CD4-positive, alpha-beta memory T cell (primary cell): ENCODE measurements at regions not wholly inside any gene's neighbourhood (a gene's known extent, or its start where the extent isn't known, plus 50 kb on each side); places are given as distances from the start of the nearest gene placed in this dataset.

ENCODE experiments used
- CTCF ChIA-PET: fragments of 350-600 bp; sonication (Branson Sonifier 250); formaldehyde crosslinking; loops from one replicate; lab custom pipeline; 2021; ENCODE audit warnings: inconsistent platforms; ENCODE audit not compliant: partially characterized antibody; lab: Charles Lee
- POLR2A ChIA-PET: fragments of 350-600 bp; sonication (Branson Sonifier 250); formaldehyde crosslinking; loops from one replicate; lab custom pipeline; 2021; ENCODE audit not compliant: partially characterized antibody; lab: Charles Lee
- DNase-seq, 5 donors: peaks; one replicate each; pipeline versions ENCODE4 v3.0.0 to v3.0.0-alpha.2; 2020 to 2022; ENCODE audit warnings: mixed read lengths in 1 of 5
- H3K27ac ChIP-seq: one replicate; pipeline ENCODE4 v1.7.0; 2013; ENCODE audit warnings: low read depth, low read length
- H3K27me3 ChIP-seq: 2 replicates; pipeline ENCODE4 v1.7.0; 2013; ENCODE audit warnings: mild to moderate bottlenecking, low read length, moderate library complexity; ENCODE audit not compliant: insufficient read depth
- H3K36me3 ChIP-seq: 2 replicates; pipeline ENCODE4 v1.7.0; 2013; ENCODE audit warnings: mild to moderate bottlenecking, low read length, moderate library complexity; ENCODE audit not compliant: insufficient read depth
- H3K4me1 ChIP-seq: 2 replicates; pipeline ENCODE4 v1.7.0; 2013; ENCODE audit warnings: mild to moderate bottlenecking, low read length, moderate library complexity; ENCODE audit not compliant: insufficient read depth
- H3K4me3 ChIP-seq, 2 donors: one replicate each; pipeline ENCODE4 v1.7.0; 2013; ENCODE audit warnings: low read length in 2 of 2, mild to moderate bottlenecking in 1 of 2
- H3K9me3 ChIP-seq, 2 donors: one replicate each; pipeline ENCODE4 v1.7.0; 2013; ENCODE audit warnings: low read length in 2 of 2, control low read depth in 1 of 2; ENCODE audit not compliant: control insufficient read depth in 1 of 2
- H3K27ac Mint-ChIP-seq, 7 donors: one replicate each; pipeline ENCODE4 v1.8.0; 2020 to 2021; ENCODE audit warnings: mixed read lengths in 7 of 7, mild to moderate bottlenecking in 6 of 7, inconsistent platforms in 3 of 7, moderate library complexity in 3 of 7
- H3K27me3 Mint-ChIP-seq, 2 donors: one replicate each; pipeline ENCODE4 v1.8.0; 2020 to 2021; ENCODE audit warnings: mixed read lengths in 2 of 2
- H3K36me3 Mint-ChIP-seq, 2 donors: one replicate each; pipeline ENCODE4 v1.8.0; 2020 to 2021; ENCODE audit warnings: mixed read lengths in 2 of 2, inconsistent platforms in 1 of 2, mild to moderate bottlenecking in 1 of 2
- H3K4me1 Mint-ChIP-seq, 4 donors: one replicate each; pipeline ENCODE4 v1.8.0; 2020 to 2021; ENCODE audit warnings: mixed read lengths in 4 of 4, mild to moderate bottlenecking in 1 of 4
- H3K4me3 Mint-ChIP-seq, 8 donors: one replicate each; pipeline ENCODE4 v1.8.0; 2020 to 2021; ENCODE audit warnings: mixed read lengths in 8 of 8, mild to moderate bottlenecking in 7 of 8, moderate library complexity in 6 of 8, inconsistent platforms in 3 of 8
- H3K9me3 Mint-ChIP-seq, 8 donors: one replicate each; pipeline ENCODE4 v1.8.0; 2020 to 2021; ENCODE audit warnings: mixed read lengths in 8 of 8, mild to moderate bottlenecking in 5 of 8, inconsistent platforms in 3 of 8, moderate library complexity in 1 of 8
- intact Hi-C: fragments of 100-400 bp; cut with micrococcal nuclease; formaldehyde crosslinking; loops from one replicate; pipeline ENCODE4 v1.15.1; 2023

DNA sequence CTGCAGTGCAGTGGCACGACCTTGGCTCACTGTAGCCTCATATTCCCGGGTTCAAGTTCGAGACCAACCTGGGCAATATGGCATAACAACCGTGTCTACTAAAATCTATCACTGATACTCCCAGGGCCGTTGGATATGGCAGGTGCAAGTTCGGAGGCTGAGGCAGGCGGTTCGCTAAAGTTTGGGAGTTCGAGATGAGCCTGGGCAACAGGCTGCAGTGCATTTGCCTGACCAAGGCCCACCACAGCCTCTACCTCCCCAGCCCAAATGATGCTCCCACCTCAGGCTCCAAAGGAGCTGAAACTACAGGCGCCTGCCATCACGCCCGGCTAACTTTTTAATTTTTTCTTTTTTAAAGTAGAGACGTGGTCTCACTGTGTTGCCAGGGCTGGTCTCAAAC, 177.1 kb upstream of the ALG10B start:
- no peaks in the 10 kb centered on the region for H3K9me3 Mint-ChIP-seq
- H3K9me3 ChIP-seq, result no peaks in the 10 kb centered on the region
- H3K36me3 Mint-ChIP-seq, result no peaks in the 10 kb centered on the region
- H3K36me3 ChIP-seq, result no peaks in the 10 kb centered on the region
- no peak for DNase-seq
- peaks cover 5% of the 10 kb centered on the region for H3K4me1 ChIP-seq
- ChIA-PET POLR2A (no interaction called here), CTCF (interaction anchor here (0.9 to 1.4 kb wide), 2 partner anchors 13 to 176 kb away, joined by 4 to 14 read pairs; partner anchors contain the start of gene ALG10B)
- H3K4me3 Mint-ChIP-seq, result peak overlapping the region in 1 of 8 donors; percentile 39
- no peaks in the 10 kb centered on the region for H3K27me3 ChIP-seq
- H3K27ac ChIP-seq, result no peak overlapping the region
- no peak overlapping the region for H3K27ac Mint-ChIP-seq
- H3K4me1 Mint-ChIP-seq, result peaks cover 5 to 14% (median 8%) of the 10 kb centered on the region in 4 donors
- H3K4me3 ChIP-seq, result no peak overlapping the region
- intact Hi-C loops, result no loop called here
- peaks cover 4 to 8% of the 10 kb centered on the region in 2 donors for H3K27me3 Mint-ChIP-seq

- Mint-ChIP-seq H3K27ac (no peak overlapping the region), H3K4me1 (peaks cover 5 to 14% (median 8%) of the 10 kb centered on the region in 4 donors), H3K4me3 (peak overlapping the region in 1 of 8 donors; percentile 8), H3K9me3 (no peaks in the 10 kb centered on the region), H3K36me3 (no peaks in the 10 kb centered on the region), H3K27me3 (peaks cover 4 to 5% of the 10 kb centered on the region in 2 donors)
- ChIA-PET POLR2A (no interaction called here), CTCF (interaction anchor here (2.7 kb wide), 1 partner anchor 175 kb away, joined by 12 read pairs; the partner anchor contains the start of gene ALG10B)
- Histone ChIP-seq H3K36me3 (no peaks in the 10 kb centered on the region), H3K9me3 (no peaks in the 10 kb centered on the region), H3K4me1 (peaks cover 5% of the 10 kb centered on the region), H3K27ac (no peak overlapping the region), H3K4me3 (no peak overlapping the region), H3K27me3 (no peaks in the 10 kb centered on the region)
- intact Hi-C loops, result no loop called here
- no peak for DNase-seq
These were observed 175.3 kb upstream of the ALG10B start for GRCh38 chr12:38141239-38141638.

DNA sequence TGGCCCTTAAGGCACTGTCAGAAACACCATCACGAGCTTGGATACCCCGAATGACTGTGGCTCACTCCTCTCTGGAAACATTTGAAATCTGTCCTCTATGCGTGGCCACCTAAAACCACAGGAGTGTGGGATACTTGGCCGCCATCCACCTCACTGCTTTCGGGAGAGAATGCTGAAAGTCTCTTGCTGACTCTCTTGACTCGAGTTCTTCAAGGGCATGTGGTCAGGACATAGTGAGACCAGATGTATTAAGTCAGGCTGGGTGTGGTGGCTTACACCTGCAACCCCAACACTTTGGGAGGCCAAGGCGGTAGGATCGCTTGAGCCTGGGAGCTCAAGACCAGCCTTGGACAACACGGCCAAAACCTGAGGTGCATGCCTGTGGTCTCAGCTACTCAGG, 174.7 kb upstream of the ALG10B start:
- H3K36me3 ChIP-seq, result no peaks in the 10 kb centered on the region
- Mint-ChIP-seq H3K36me3 (no peaks in the 10 kb centered on the region), H3K9me3 (peaks cover 0 to 3% (median 0%) of the 10 kb centered on the region in 8 donors), H3K4me1 (peaks cover 5 to 14% (median 8%) of the 10 kb centered on the region in 4 donors), H3K27ac (peak overlapping the region in 1 of 7 donors; percentile 64), H3K27me3 (peaks cover 4 to 5% of the 10 kb centered on the region in 2 donors), H3K4me3 (no peak overlapping the region)
- DNase-seq, result no peak
- CTCF ChIA-PET, result interaction anchor here (1.0 to 2.7 kb wide), 3 partner anchors 19 to 765 kb away, joined by 3 to 12 read pairs (median 4); partner anchors contain the start of gene ALG10B
- H3K27ac ChIP-seq, result no peak overlapping the region
- POLR2A ChIA-PET, result no interaction called here
- intact Hi-C loops, result no loop called here
- no peaks in the 10 kb centered on the region for H3K27me3 ChIP-seq
- no peaks in the 10 kb centered on the region for H3K9me3 ChIP-seq
- H3K4me1 ChIP-seq, result peaks cover 5% of the 10 kb centered on the region
- H3K4me3 ChIP-seq, result no peak overlapping the region

GRCh38 chr12:38142974-38143373, 173.6 kb upstream of the ALG10B start:
- Histone ChIP-seq H3K4me3 (no peak overlapping the region), H3K27ac (no peak overlapping the region), H3K36me3 (no peaks in the 10 kb centered on the region), H3K27me3 (no peaks in the 10 kb centered on the region), H3K4me1 (peaks cover 5% of the 10 kb centered on the region), H3K9me3 (peaks cover 0 to 4% of the 10 kb centered on the region in 2 donors)
- intact Hi-C loops, result no loop called here
- Mint-ChIP-seq H3K4me1 (peaks cover 5 to 11% (median 8%) of the 10 kb centered on the region in 4 donors), H3K9me3 (peaks cover 0 to 14% (median 5%) of the 10 kb centered on the region in 8 donors), H3K27ac (no peak overlapping the region), H3K4me3 (no peak overlapping the region), H3K27me3 (peaks cover 0 to 4% of the 10 kb centered on the region in 2 donors), H3K36me3 (no peaks in the 10 kb centered on the region)
- POLR2A ChIA-PET, result no interaction called here
- no peak for DNase-seq
- CTCF ChIA-PET, result interaction anchor here (1.0 to 2.7 kb wide), 3 partner anchors 20 to 763 kb away, joined by 3 to 12 read pairs (median 4); partner anchors contain the start of gene ALG10B

DNA sequence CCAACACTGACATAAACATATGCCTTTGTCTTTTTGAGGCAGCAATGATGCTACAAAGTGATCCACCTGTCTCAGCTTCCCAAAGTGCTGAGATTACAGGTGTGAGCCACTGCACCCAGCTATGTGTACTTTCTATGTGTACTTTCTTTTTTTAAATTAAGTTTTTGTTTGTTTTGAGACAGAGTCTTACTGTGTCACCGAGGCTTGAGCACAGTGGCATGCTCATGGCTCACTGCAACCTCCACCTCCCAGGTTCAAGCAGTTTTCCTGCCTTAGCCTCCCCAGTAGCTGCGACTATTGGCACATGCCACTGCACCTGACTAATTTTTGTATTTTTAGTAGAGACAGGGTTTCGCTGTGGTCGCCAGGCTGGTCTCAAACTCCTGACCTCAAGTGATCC, 172.5 kb upstream of the ALG10B start:
- no peaks in the 10 kb centered on the region for H3K36me3 ChIP-seq
- Mint-ChIP-seq H3K9me3 (peaks cover 0 to 21% (median 9%) of the 10 kb centered on the region in 8 donors), H3K27me3 (no peaks in the 10 kb centered on the region), H3K4me3 (no peak overlapping the region), H3K36me3 (no peaks in the 10 kb centered on the region), H3K4me1 (peaks cover 0 to under 1% (median under 1%) of the 10 kb centered on the region in 4 donors), H3K27ac (no peak overlapping the region)
- ChIA-PET POLR2A (no interaction called here), CTCF (no interaction called here)
- DNase-seq, result no peak
- no peak overlapping the region for H3K27ac ChIP-seq
- no peaks in the 10 kb centered on the region for H3K4me1 ChIP-seq
- intact Hi-C loops, result no loop called here
- peaks cover 0 to 4% of the 10 kb centered on the region in 2 donors for H3K9me3 ChIP-seq
- no peak overlapping the region for H3K4me3 ChIP-seq
- no peaks in the 10 kb centered on the region for H3K27me3 ChIP-seq

- Mint-ChIP-seq H3K4me1 (no peaks in the 10 kb centered on the region), H3K4me3 (no peak overlapping the region), H3K36me3 (no peaks in the 10 kb centered on the region), H3K27me3 (no peaks in the 10 kb centered on the region), H3K27ac (peak overlapping the region in 1 of 7 donors; percentile 59), H3K9me3 (peaks cover 0 to 21% (median 9%) of the 10 kb centered on the region in 8 donors)
- ChIA-PET POLR2A (no interaction called here), CTCF (no interaction called here)
- intact Hi-C loops, result no loop called here
- Histone ChIP-seq H3K9me3 (peaks cover 0 to 4% of the 10 kb centered on the region in 2 donors), H3K36me3 (no peaks in the 10 kb centered on the region), H3K27ac (no peak overlapping the region), H3K27me3 (no peaks in the 10 kb centered on the region), H3K4me1 (no peaks in the 10 kb centered on the region), H3K4me3 (no peak overlapping the region)
- no peak for DNase-seq
These were observed 171.8 kb upstream of the ALG10B start for GRCh38 chr12:38144601-38145436.

GRCh38 chr12:38149395-38150073, 167.0 kb upstream of the ALG10B start:
- H3K4me1 Mint-ChIP-seq, result no peaks in the 10 kb centered on the region
- POLR2A ChIA-PET, result no interaction called here
- peaks cover 0 to 4% of the 10 kb centered on the region in 2 donors for H3K9me3 ChIP-seq
- no peaks in the 10 kb centered on the region for H3K27me3 ChIP-seq
- intact Hi-C loops, result no loop called here
- no peaks in the 10 kb centered on the region for H3K27me3 Mint-ChIP-seq
- H3K9me3 Mint-ChIP-seq, result peaks cover 0 to 25% (median 9%) of the 10 kb centered on the region in 8 donors
- no peak overlapping the region for H3K4me3 Mint-ChIP-seq
- DNase-seq, result no peak
- H3K4me1 ChIP-seq, result no peaks in the 10 kb centered on the region
- H3K36me3 Mint-ChIP-seq, result no peaks in the 10 kb centered on the region
- no peaks in the 10 kb centered on the region for H3K36me3 ChIP-seq
- no peak overlapping the region for H3K27ac Mint-ChIP-seq
- CTCF ChIA-PET, result no interaction called here
- no peak overlapping the region for H3K4me3 ChIP-seq
- H3K27ac ChIP-seq, result no peak overlapping the region
